ENCODE measurements at regions not wholly inside any gene's neighbourhood (a gene's known extent, or its start where the extent isn't known, plus 50 kb on each side); places are given as distances from the start of the nearest gene placed in this dataset.

DNA sequence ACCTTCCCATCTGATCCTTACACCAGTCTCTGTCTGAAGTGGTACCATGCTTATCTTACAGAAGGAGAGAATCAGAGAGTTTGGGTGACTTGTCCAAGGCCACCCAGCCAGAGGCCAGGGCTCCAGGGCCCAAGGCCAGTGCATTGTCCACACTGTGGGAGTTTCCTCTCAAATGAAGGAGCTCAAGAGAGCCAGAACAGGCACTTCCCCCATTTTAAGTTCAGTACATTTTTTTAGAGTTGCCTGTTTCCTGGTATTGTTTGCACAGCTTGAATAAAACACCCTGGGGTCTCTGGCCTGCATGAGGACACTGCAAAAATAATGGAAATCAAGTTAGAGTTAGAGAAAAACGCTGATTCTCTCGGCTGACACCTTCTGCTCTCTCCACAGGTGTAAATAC, 284.0 kb downstream of the SQOR start:
- ATAC-seq (ENCODE audit: low FRiP score) (no peak), DNase-seq (no peak)
- H3K4me3 ChIP-seq (ENCODE audit: low read length in 2 of 2), result no peak overlapping the region
- 85 to 90% methylated on average over 2 of the region's 2 CpGs for WGBS, 2 donors
- no peaks in the 10 kb centered on the region for H3K9me3 ChIP-seq (ENCODE audit: control insufficient read depth, low read length)
- H3K27me3 ChIP-seq (ENCODE audit: control insufficient read depth in 1 of 2, insufficient read depth in 2 of 2, low read length in 1 of 2), result no peaks in the 10 kb centered on the region
- H3K27ac ChIP-seq (ENCODE audit: low read depth in 1 of 2, low read length in 2 of 2), result no peak overlapping the region
- no peaks in the 10 kb centered on the region for H3K4me1 ChIP-seq (ENCODE audit: control insufficient read depth in 1 of 2, insufficient read depth in 2 of 2, low read length in 2 of 2)
- intact Hi-C loops (cut with DNase I), result no loop called here
- no peaks in the 10 kb centered on the region for H3K36me3 ChIP-seq (ENCODE audit: control insufficient read depth in 1 of 2, insufficient read depth in 2 of 2, low read length in 1 of 2)

DNA sequence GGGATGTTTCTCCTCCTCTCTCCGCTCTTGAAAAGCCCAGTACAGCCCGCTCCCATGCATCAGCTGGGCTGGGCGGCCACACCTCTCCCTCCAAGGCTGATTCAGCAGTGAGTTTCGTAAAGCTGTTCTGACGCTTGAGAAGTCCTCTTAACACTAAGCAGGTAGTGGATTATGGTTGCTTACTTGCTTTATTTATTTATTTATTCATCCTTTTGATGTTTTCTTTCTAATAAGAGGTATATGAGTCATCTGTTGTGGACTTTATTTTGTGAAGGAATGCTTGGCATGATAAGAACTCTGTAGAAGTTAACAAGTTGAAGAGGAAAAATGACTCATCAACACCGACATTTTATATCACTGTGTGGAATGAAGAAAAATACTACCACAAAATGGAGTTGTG, 285.0 kb downstream of the SQOR start:
- no peaks in the 10 kb centered on the region for H3K9me3 ChIP-seq (ENCODE audit: control insufficient read depth, low read length)
- intact Hi-C loops (cut with DNase I), result loop anchor here in 1 of 2 donors (10.0 kb wide), 1 partner anchor 75 kb away; no protein-coding TSS in a partner anchor
- no peak overlapping the region for H3K27ac ChIP-seq (ENCODE audit: low read depth in 1 of 2, low read length in 2 of 2)
- no peak for ATAC-seq (ENCODE audit: low FRiP score)
- DNase-seq, result no peak
- H3K27me3 ChIP-seq (ENCODE audit: control insufficient read depth in 1 of 2, insufficient read depth in 2 of 2, low read length in 1 of 2), result no peaks in the 10 kb centered on the region
- no peak overlapping the region for H3K4me3 ChIP-seq (ENCODE audit: low read length in 2 of 2)
- WGBS, 2 donors, result 81 to 83% methylated on average over 6 of the region's 6 CpGs
- no peaks in the 10 kb centered on the region for H3K36me3 ChIP-seq (ENCODE audit: control insufficient read depth in 1 of 2, insufficient read depth in 2 of 2, low read length in 1 of 2)
- H3K4me1 ChIP-seq (ENCODE audit: control insufficient read depth in 1 of 2, insufficient read depth in 2 of 2, low read length in 2 of 2), result no peaks in the 10 kb centered on the region

DNA sequence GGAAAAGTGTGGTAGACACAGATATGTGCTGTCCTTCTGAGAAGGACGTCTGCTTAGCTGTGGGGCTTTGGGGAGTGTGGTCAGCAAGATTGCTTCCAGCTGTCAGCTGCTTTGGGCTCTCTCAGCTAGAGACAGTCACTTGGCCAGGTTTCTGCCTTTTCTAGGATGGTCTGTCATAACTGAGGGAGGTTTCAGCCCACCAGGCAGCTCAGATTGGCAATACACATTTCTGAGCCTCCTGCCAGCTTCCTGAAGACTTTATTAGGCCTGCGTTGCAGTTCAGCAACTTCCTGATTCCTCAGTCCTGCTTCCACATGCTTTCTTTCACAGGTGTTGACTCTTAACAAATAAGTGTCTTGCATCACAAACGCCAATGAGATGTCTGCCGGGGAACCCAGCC, 286.5 kb downstream of the SQOR start:
- ATAC-seq (ENCODE audit: low FRiP score), result no peak
- Histone ChIP-seq H3K27ac (ENCODE audit: low read depth in 1 of 2, low read length in 2 of 2) (no peak overlapping the region), H3K9me3 (ENCODE audit: control insufficient read depth, low read length) (no peaks in the 10 kb centered on the region), H3K4me3 (ENCODE audit: low read length in 2 of 2) (no peak overlapping the region), H3K36me3 (ENCODE audit: control insufficient read depth in 1 of 2, insufficient read depth in 2 of 2, low read length in 1 of 2) (no peaks in the 10 kb centered on the region), H3K4me1 (ENCODE audit: control insufficient read depth in 1 of 2, insufficient read depth in 2 of 2, low read length in 2 of 2) (no peaks in the 10 kb centered on the region), H3K27me3 (ENCODE audit: control insufficient read depth in 1 of 2, insufficient read depth in 2 of 2, low read length in 1 of 2) (no peaks in the 10 kb centered on the region)
- WGBS, 2 donors, result 59 to 65% methylated on average over 4 of the region's 4 CpGs
- intact Hi-C loops (cut with DNase I), result loop anchor here in 1 of 2 donors (10.0 kb wide), 1 partner anchor 77 kb away; no protein-coding TSS in a partner anchor
- no peak for DNase-seq

DNA sequence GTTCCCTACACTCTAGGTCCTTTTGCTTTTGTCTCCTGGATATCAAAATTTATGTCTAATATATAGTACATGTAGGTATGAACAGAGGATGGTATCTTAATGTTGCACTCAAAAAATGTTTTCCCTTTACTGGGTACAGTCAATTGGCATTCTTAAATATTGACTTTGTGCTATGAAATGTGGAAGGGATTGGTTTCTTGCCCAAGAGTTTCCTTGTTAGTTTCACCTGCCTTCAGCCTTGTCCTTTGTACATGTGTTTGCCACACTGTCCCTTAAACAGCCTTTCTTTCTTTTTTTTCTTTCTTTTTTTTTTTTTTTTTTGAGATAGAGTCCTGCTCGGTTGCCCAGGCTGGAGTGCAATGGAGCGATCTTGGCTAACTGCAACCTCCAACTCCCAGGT, 287.1 kb downstream of the SQOR start:
- WGBS, 2 donors, result 96% methylated on average over 2 of the region's 2 CpGs
- ATAC-seq (ENCODE audit: low FRiP score), result no peak
- intact Hi-C loops (cut with DNase I), result loop anchor here in 1 of 2 donors (10.0 kb wide), 1 partner anchor 77 kb away; no protein-coding TSS in a partner anchor
- Histone ChIP-seq H3K36me3 (ENCODE audit: control insufficient read depth in 1 of 2, insufficient read depth in 2 of 2, low read length in 1 of 2) (no peaks in the 10 kb centered on the region), H3K4me1 (ENCODE audit: control insufficient read depth in 1 of 2, insufficient read depth in 2 of 2, low read length in 2 of 2) (no peaks in the 10 kb centered on the region), H3K9me3 (ENCODE audit: control insufficient read depth, low read length) (no peaks in the 10 kb centered on the region), H3K4me3 (ENCODE audit: low read length in 2 of 2) (no peak overlapping the region), H3K27me3 (ENCODE audit: control insufficient read depth in 1 of 2, insufficient read depth in 2 of 2, low read length in 1 of 2) (no peaks in the 10 kb centered on the region), H3K27ac (ENCODE audit: low read depth in 1 of 2, low read length in 2 of 2) (no peak overlapping the region)
- DNase-seq, result no peak

DNA sequence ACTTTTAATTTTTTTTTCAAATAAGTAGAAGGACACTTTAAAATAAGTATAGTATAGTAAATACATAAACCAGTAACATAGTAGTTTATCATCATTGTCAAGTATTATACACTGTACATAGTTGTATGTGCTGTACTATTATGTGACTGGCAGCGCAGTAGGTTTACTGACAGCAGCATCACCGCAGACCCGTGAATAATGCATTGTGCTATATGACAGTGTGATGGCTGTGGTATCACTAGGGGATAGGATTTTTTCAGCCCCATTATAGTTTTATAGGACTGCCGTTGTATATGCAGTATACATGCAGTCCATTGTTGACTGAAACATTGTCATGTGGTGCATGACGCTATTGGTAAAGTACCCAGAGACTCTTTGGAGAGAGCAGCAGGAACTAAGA, 306.5 kb downstream of the SQOR start:
- 92 to 95% methylated on average over 5 of the region's 5 CpGs for WGBS, 2 donors

DNA sequence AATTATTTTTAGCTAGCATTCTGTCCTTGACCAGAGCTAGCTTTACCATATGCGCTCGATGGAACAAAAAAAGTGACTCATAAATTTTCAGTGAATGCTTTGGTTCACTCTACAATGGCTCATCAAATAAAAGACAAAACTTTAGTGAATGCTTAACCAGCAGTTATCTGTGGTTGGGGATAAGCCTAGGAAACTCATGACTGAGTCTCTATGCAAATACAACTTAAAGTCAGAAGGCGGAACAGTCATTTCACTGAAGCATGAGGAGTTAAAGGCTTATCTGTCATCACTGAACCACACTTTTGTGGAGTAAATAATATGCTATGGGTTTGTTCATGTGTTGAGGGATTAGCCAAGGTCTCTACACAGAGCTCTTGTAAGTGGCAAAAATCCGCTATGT, 308.4 kb downstream of the SQOR start:
- DNase-seq (no peak), ATAC-seq (ENCODE audit: low FRiP score) (no peak)
- H3K4me1 ChIP-seq (ENCODE audit: control insufficient read depth in 1 of 2, insufficient read depth in 2 of 2, low read length in 2 of 2), result no peaks in the 10 kb centered on the region
- no peaks in the 10 kb centered on the region for H3K36me3 ChIP-seq (ENCODE audit: control insufficient read depth in 1 of 2, insufficient read depth in 2 of 2, low read length in 1 of 2)
- no peaks in the 10 kb centered on the region for H3K9me3 ChIP-seq (ENCODE audit: control insufficient read depth, low read length)
- WGBS, 2 donors, result 83 to 84% methylated on average over 4 of the region's 4 CpGs
- H3K4me3 ChIP-seq (ENCODE audit: low read length in 2 of 2), result no peak overlapping the region
- H3K27ac ChIP-seq (ENCODE audit: low read depth in 1 of 2, low read length in 2 of 2), result no peak overlapping the region
- H3K27me3 ChIP-seq (ENCODE audit: control insufficient read depth in 1 of 2, insufficient read depth in 2 of 2, low read length in 1 of 2), result no peaks in the 10 kb centered on the region
- intact Hi-C loops (cut with DNase I), result no loop called here

More for the DNA sequence above, 306.5 kb downstream of the SQOR start:
- intact Hi-C loops (cut with DNase I), result no loop called here
- H3K36me3 ChIP-seq (ENCODE audit: control insufficient read depth in 1 of 2, insufficient read depth in 2 of 2, low read length in 1 of 2), result no peaks in the 10 kb centered on the region
- DNase-seq (no peak), ATAC-seq (ENCODE audit: low FRiP score) (no peak)
- H3K9me3 ChIP-seq (ENCODE audit: control insufficient read depth, low read length), result no peaks in the 10 kb centered on the region
- no peak overlapping the region for H3K27ac ChIP-seq (ENCODE audit: low read depth in 1 of 2, low read length in 2 of 2)
- H3K4me3 ChIP-seq (ENCODE audit: low read length in 2 of 2), result no peak overlapping the region
- no peaks in the 10 kb centered on the region for H3K27me3 ChIP-seq (ENCODE audit: control insufficient read depth in 1 of 2, insufficient read depth in 2 of 2, low read length in 1 of 2)
- H3K4me1 ChIP-seq (ENCODE audit: control insufficient read depth in 1 of 2, insufficient read depth in 2 of 2, low read length in 2 of 2), result no peaks in the 10 kb centered on the region

DNA sequence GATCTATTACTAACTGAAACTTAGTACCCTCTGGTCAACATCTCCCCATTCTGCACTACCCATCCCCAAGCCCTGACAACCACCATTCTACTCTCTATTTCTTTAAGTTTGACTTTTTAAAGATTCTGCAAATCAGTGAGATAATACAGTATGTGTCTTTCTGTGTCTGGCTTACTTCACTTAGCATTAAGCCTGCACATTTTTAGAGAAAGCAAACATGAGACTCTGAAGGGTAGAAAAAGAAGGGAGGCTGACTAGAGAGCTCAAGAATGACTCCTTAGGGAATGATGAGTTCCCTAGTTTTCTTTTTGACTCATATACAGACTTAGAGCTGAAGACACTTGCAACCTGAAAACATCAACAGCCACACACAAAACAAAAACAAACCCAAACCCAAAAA, 311.3 kb downstream of the SQOR start:
- DNase-seq, result no peak
- Histone ChIP-seq H3K4me3 (ENCODE audit: low read length in 2 of 2) (no peak overlapping the region), H3K4me1 (ENCODE audit: control insufficient read depth in 1 of 2, insufficient read depth in 2 of 2, low read length in 2 of 2) (no peaks in the 10 kb centered on the region), H3K27me3 (ENCODE audit: control insufficient read depth in 1 of 2, insufficient read depth in 2 of 2, low read length in 1 of 2) (no peaks in the 10 kb centered on the region), H3K36me3 (ENCODE audit: control insufficient read depth in 1 of 2, insufficient read depth in 2 of 2, low read length in 1 of 2) (no peaks in the 10 kb centered on the region), H3K27ac (ENCODE audit: low read depth in 1 of 2, low read length in 2 of 2) (no peak overlapping the region), H3K9me3 (ENCODE audit: control insufficient read depth, low read length) (no peaks in the 10 kb centered on the region)
- ATAC-seq (ENCODE audit: low FRiP score), result no peak
- intact Hi-C loops (cut with DNase I), result no loop called here

DNA sequence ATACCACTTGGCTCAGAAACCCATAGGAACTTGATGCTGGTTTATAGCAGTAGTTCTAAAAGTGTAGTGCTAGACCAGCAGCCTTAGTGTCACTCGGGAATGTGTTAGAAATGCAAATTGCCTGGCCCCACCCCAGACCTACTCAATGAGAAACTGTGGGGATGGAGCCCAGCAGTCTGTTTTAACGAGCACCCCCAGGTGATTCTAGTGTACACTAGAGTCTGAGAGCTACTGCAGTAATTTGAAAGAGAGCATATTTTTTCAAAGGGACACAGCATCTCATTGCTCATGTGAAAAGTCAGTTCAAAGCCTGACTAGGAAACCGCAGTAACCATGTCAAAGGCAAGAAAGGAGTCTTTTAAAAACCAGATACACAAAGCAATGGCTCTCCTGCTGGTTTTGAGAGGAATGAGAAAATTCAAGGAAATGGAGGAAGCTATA, 313.4 kb downstream of the SQOR start:
- no peaks in the 10 kb centered on the region for H3K9me3 ChIP-seq (ENCODE audit: control insufficient read depth, low read length)
- no peaks in the 10 kb centered on the region for H3K36me3 ChIP-seq (ENCODE audit: control insufficient read depth in 1 of 2, insufficient read depth in 2 of 2, low read length in 1 of 2)
- intact Hi-C loops (cut with DNase I), result no loop called here
- no peaks in the 10 kb centered on the region for H3K27me3 ChIP-seq (ENCODE audit: control insufficient read depth in 1 of 2, insufficient read depth in 2 of 2, low read length in 1 of 2)
- no peak overlapping the region for H3K4me3 ChIP-seq (ENCODE audit: low read length in 2 of 2)
- no peak for DNase-seq
- no peaks in the 10 kb centered on the region for H3K4me1 ChIP-seq (ENCODE audit: control insufficient read depth in 1 of 2, insufficient read depth in 2 of 2, low read length in 2 of 2)
- no peak overlapping the region for H3K27ac ChIP-seq (ENCODE audit: low read depth in 1 of 2, low read length in 2 of 2)
- WGBS, 2 donors, result 28 to 34% methylated on average over 3 of the region's 3 CpGs
- ATAC-seq (ENCODE audit: low FRiP score), result no peak

DNA sequence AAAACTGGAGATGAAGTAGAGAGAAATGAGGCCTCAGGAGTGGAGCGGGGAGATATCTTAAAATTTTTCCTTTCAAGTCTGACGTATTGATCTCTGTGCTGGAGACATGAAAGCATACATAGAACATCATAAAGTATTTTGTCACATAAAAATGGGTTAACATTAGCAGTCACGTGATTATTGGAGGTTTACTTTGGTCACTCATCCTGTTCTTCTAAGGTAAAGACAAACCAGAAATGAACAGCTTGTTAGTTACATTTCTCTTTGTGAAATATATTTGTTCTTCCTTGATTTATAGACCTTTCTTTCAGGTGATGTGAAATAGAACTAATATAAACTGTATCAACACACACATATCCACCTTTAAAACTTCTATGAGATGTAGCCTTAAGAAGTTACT, 324.1 kb downstream of the SQOR start:
- Histone ChIP-seq H3K4me1 (ENCODE audit: control insufficient read depth in 1 of 2, insufficient read depth in 2 of 2, low read length in 2 of 2) (no peaks in the 10 kb centered on the region), H3K4me3 (ENCODE audit: low read length in 2 of 2) (no peak overlapping the region), H3K27ac (ENCODE audit: low read depth in 1 of 2, low read length in 2 of 2) (no peak overlapping the region), H3K27me3 (ENCODE audit: control insufficient read depth in 1 of 2, insufficient read depth in 2 of 2, low read length in 1 of 2) (no peaks in the 10 kb centered on the region), H3K9me3 (ENCODE audit: control insufficient read depth, low read length) (peaks cover 4% of the 10 kb centered on the region), H3K36me3 (ENCODE audit: control insufficient read depth in 1 of 2, insufficient read depth in 2 of 2, low read length in 1 of 2) (no peaks in the 10 kb centered on the region)
- intact Hi-C loops (cut with DNase I), result no loop called here
- ATAC-seq (ENCODE audit: low FRiP score), result no peak
- 73 to 82% methylated on average over 3 of the region's 3 CpGs for WGBS, 2 donors
- no peak for DNase-seq

Measured in aorta (tissue), 5 donors.